MM.1S (cell line): ENCODE measurements at regions not wholly inside any gene's neighbourhood (a gene's known extent, or its start where the extent isn't known, plus 50 kb on each side); places are given as distances from the start of the nearest gene placed in this dataset.

ENCODE experiments used
- CTCF ChIP-seq: fragments of 300-600 bp; sonication (generic); IDR thresholded peaks from 2 replicates; pipeline ENCODE4 v1.5.1; 2016; ENCODE audit warnings: antibody characterized with exemption, low read length, mixed read lengths
- EZH2 ChIP-seq: fragments of 300-600 bp; sonication (generic); optimal IDR thresholded peaks from 2 replicates; pipeline ENCODE3; 2017; ENCODE audit warnings: low read depth, mild to moderate bottlenecking, antibody characterized with exemption, low read length, mixed read lengths

GRCh38 chr14:32258336-32258993 is 55.4 kb upstream of the RNU6-8 start:
- TF ChIP-seq EZH2 (no peak), CTCF (no peak)
